ENCODE measurements at regions not wholly inside any gene's neighbourhood (a gene's known extent, or its start where the extent isn't known, plus 50 kb on each side); places are given as distances from the start of the nearest gene placed in this dataset.

GRCh38 chr7:115758025-115758424, 272.5 kb downstream of the TFEC start:
- Histone ChIP-seq H3K4me3 (no peak overlapping the region), H3F3A (ENCODE audit: low read depth) (no peaks in the 10 kb centered on the region), H3K79me2 (ENCODE audit: low read depth) (no peaks in the 10 kb centered on the region), H3K36me3 (no peaks in the 10 kb centered on the region), H3K9me3 (ENCODE audit: low read depth) (no peaks in the 10 kb centered on the region), H3K27ac (no peak overlapping the region), H3K4me1 (no peaks in the 10 kb centered on the region), H3K9ac (no peak overlapping the region), H3K27me3 (no peaks in the 10 kb centered on the region), H2AFZ (replicated peaks) (no peak overlapping the region), H4K20me1 (ENCODE audit: low read depth) (no peaks in the 10 kb centered on the region), H3K4me2 (no peak overlapping the region)
- Mint-ChIP-seq H3K4me3 (no peak overlapping the region), H3K9me3 (no peaks in the 10 kb centered on the region), H3K27me3 (ENCODE audit: insufficient read depth, low read depth) (no peaks in the 10 kb centered on the region), H3K36me3 (no peaks in the 10 kb centered on the region), H3K27ac (no peak overlapping the region), H3K4me1 (no peaks in the 10 kb centered on the region)
- no peak for DNase-seq (ENCODE audit: low spot score)
- no peak for TF ChIP-seq EZH2phosphoT487 (IDR thresholded peaks at IDR 0.05)
- TF ChIP-seq EZH2 (IDR thresholded peaks at IDR 0.05): no peak
- TF ChIP-seq CTCF (IDR thresholded peaks at IDR 0.05): no peak

GRCh38 chr7:115754226-115754625, 276.3 kb downstream of the TFEC start:
- Mint-ChIP-seq H3K27ac (no peak overlapping the region), H3K4me3 (no peak overlapping the region), H3K4me1 (no peaks in the 10 kb centered on the region), H3K27me3 (ENCODE audit: insufficient read depth, low read depth) (no peaks in the 10 kb centered on the region), H3K9me3 (no peaks in the 10 kb centered on the region), H3K36me3 (no peaks in the 10 kb centered on the region)
- Histone ChIP-seq H3K4me3 (no peak overlapping the region), H3K9me3 (ENCODE audit: low read depth) (no peaks in the 10 kb centered on the region), H4K20me1 (ENCODE audit: low read depth) (no peaks in the 10 kb centered on the region), H2AFZ (replicated peaks) (no peak overlapping the region), H3K79me2 (ENCODE audit: low read depth) (no peaks in the 10 kb centered on the region), H3K4me1 (no peaks in the 10 kb centered on the region), H3K4me2 (no peak overlapping the region), H3K27ac (no peak overlapping the region), H3K9ac (no peak overlapping the region), H3K27me3 (no peaks in the 10 kb centered on the region), H3K36me3 (no peaks in the 10 kb centered on the region), H3F3A (ENCODE audit: low read depth) (no peaks in the 10 kb centered on the region)
- DNase-seq (ENCODE audit: low spot score): no peak
- TF ChIP-seq EZH2phosphoT487 (IDR thresholded peaks at IDR 0.05): no peak
- no peak for TF ChIP-seq EZH2 (IDR thresholded peaks at IDR 0.05)
- no peak for TF ChIP-seq CTCF (IDR thresholded peaks at IDR 0.05)

- Histone ChIP-seq H3K9ac (no peak overlapping the region), H3K4me1 (no peaks in the 10 kb centered on the region), H4K20me1 (ENCODE audit: low read depth) (no peaks in the 10 kb centered on the region), H2AFZ (replicated peaks) (no peak overlapping the region), H3F3A (ENCODE audit: low read depth) (no peaks in the 10 kb centered on the region), H3K27me3 (no peaks in the 10 kb centered on the region), H3K4me3 (no peak overlapping the region), H3K79me2 (ENCODE audit: low read depth) (no peaks in the 10 kb centered on the region), H3K36me3 (no peaks in the 10 kb centered on the region), H3K4me2 (no peak overlapping the region), H3K9me3 (ENCODE audit: low read depth) (no peaks in the 10 kb centered on the region), H3K27ac (no peak overlapping the region)
- H3K27me3 Mint-ChIP-seq (ENCODE audit: insufficient read depth, low read depth): no peaks in the 10 kb centered on the region
- no peak overlapping the region for H3K4me3 Mint-ChIP-seq
- H3K4me1 Mint-ChIP-seq: no peaks in the 10 kb centered on the region
- no peaks in the 10 kb centered on the region for H3K36me3 Mint-ChIP-seq
- H3K27ac Mint-ChIP-seq: no peak overlapping the region
- no peaks in the 10 kb centered on the region for H3K9me3 Mint-ChIP-seq
- TF ChIP-seq CTCF (IDR thresholded peaks at IDR 0.05) (no peak), EZH2 (IDR thresholded peaks at IDR 0.05) (no peak), EZH2phosphoT487 (IDR thresholded peaks at IDR 0.05) (no peak)
- DNase-seq (ENCODE audit: low spot score): no peak
Measured at GRCh38 chr7:115749924-115750323, 280.6 kb downstream of the TFEC start.
